ENCODE measurements at regions not wholly inside any gene's neighbourhood (a gene's known extent, or its start where the extent isn't known, plus 50 kb on each side); places are given as distances from the start of the nearest gene placed in this dataset.

DNA sequence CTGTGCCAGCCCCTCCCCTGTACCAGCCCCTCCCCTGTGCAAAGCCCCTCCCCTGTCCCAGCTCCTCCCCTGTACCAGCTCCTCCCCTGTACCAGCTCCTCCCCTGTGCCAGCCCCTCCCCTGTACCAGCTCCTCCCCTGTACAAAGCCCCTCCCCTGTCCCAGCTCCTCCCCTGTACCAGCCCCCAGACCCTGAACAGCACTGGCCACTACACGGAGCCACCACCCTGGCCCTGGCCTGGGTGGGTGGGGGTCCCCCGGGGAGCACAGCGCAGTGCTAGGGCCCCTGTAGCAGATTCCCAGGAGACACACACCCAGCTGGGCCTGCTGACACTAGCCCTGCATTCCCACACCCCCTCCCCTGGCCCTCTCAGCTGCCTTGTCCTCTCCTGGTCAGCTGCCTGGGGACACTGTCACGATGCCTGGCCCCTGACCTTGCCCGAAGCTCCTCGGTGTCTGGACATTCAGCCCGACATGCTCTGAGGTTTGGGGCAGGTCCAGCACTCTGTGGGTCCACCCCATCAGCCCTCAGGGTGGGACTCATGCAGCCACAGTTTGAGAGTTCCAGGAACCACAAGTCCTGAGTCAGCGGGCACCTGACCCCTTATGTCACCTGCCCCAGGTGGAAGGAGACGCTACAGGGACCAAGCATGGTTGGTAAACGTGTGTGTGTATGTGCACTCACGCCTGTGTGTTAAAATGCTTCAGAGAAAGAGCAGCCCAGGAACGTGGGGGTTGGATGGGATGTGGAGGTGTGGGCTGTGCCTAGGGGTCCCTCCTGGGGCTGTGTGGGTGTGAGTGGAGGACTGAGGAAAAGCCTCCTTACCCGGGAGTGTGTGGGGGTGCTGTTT lies 114.2 kb downstream of the METRNL start:
- TF ChIP-seq EZH2 (IDR thresholded peaks at IDR 0.05; ENCODE audit: insufficient read depth, poor library complexity, severe bottlenecking) = no peak
- no peak for TF ChIP-seq EZH2phosphoT487 (IDR thresholded peaks at IDR 0.05; ENCODE audit: insufficient read depth, low read depth)

Data from GM23248 (cell line).